Loucy (cell line): ENCODE measurements at regions not wholly inside any gene's neighbourhood (a gene's known extent, or its start where the extent isn't known, plus 50 kb on each side); places are given as distances from the start of the nearest gene placed in this dataset.

Experiments
- H2AFZ ChIP-seq: fragments of 200-600 bp; sonication (generic); 2 replicates; pipeline ENCODE4 v1.6.0; 2016; ENCODE audit warnings: antibody characterized with exemption, mild to moderate bottlenecking, low read length, moderate library complexity
- H3F3A ChIP-seq: fragments of 200-600 bp; 2 replicates; pipeline ENCODE4 v1.6.0; 2016; ENCODE audit warnings: antibody characterized with exemption, low read depth, mild to moderate bottlenecking
- H3K27me3 ChIP-seq: fragments of 200-600 bp; sonication (generic); 2 replicates; pipeline ENCODE4 v1.6.1; 2014; ENCODE audit warnings: low read length, mild to moderate bottlenecking; ENCODE audit not compliant: insufficient read depth, poor library complexity, severe bottlenecking
- H3K36me3 ChIP-seq: fragments of 200-600 bp; sonication (generic); 2 replicates; pipeline ENCODE4 v1.6.1; 2016; ENCODE audit warnings: low read length; ENCODE audit not compliant: insufficient read depth
- H3K4me1 ChIP-seq: fragments of 200-600 bp; sonication (generic); 2 replicates; pipeline ENCODE4 v1.5.1; 2014; ENCODE audit warnings: low read length, mild to moderate bottlenecking; ENCODE audit not compliant: insufficient read depth, poor library complexity, severe bottlenecking
- H3K4me2 ChIP-seq: fragments of 200-600 bp; sonication (generic); 2 replicates; pipeline ENCODE4 v1.6.0; 2014; ENCODE audit warnings: antibody characterized with exemption, low read length, low read depth, mild to moderate bottlenecking; ENCODE audit not compliant: poor library complexity, severe bottlenecking
- H3K4me3 ChIP-seq: fragments of 200-600 bp; sonication (generic); 2 replicates; pipeline ENCODE4 v1.5.1; 2014; ENCODE audit warnings: low read length, mild to moderate bottlenecking, mixed read lengths; ENCODE audit not compliant: poor library complexity, severe bottlenecking
- H3K79me2 ChIP-seq: fragments of 200-600 bp; sonication (generic); 2 replicates; pipeline ENCODE4 v1.6.1; 2014; ENCODE audit warnings: low read length; ENCODE audit not compliant: insufficient read depth
- H3K9ac ChIP-seq: fragments of 200-600 bp; sonication (generic); 2 replicates; pipeline ENCODE4 v1.6.0; 2014; ENCODE audit warnings: mild to moderate bottlenecking, low read depth, low read length, moderate library complexity; ENCODE audit not compliant: poor library complexity, severe bottlenecking
- H3K9me2 ChIP-seq: fragments of 200-600 bp; sonication (generic); replicated peaks from 2 replicates; pipeline ENCODE4 v1.6.1; 2016; ENCODE audit warnings: low read depth, low read length, mixed read lengths
- H3K9me3 ChIP-seq: fragments of 200-600 bp; sonication (generic); 2 replicates; pipeline ENCODE4 v1.6.1; 2014; ENCODE audit warnings: mild to moderate bottlenecking, antibody characterized with exemption, low read length, low read depth; ENCODE audit not compliant: insufficient read depth
- H4K20me1 ChIP-seq: fragments of 200-600 bp; sonication (generic); 2 replicates; pipeline ENCODE4 v1.6.0; 2014; ENCODE audit warnings: antibody characterized with exemption, low read length, mild to moderate bottlenecking; ENCODE audit not compliant: insufficient read depth, poor library complexity, severe bottlenecking
- CTCF ChIP-seq: fragments of 200-600 bp; sonication (generic); conservative IDR thresholded peaks from 2 replicates; pipeline ENCODE4 v1.5.1; 2014; ENCODE audit warnings: mild to moderate bottlenecking, antibody characterized with exemption, low read length
- EZH2phosphoT487 ChIP-seq: fragments of 200-600 bp; IDR thresholded peaks from 2 replicates; pipeline ENCODE4 v1.6.1; 2018; ENCODE audit warnings: antibody characterized with exemption, mild to moderate bottlenecking, moderate library complexity, borderline replicate concordance

- Histone ChIP-seq H4K20me1 (no peaks in the 10 kb centered on the region), H3K27me3 (no peaks in the 10 kb centered on the region), H3K9me2 (no peaks in the 10 kb centered on the region), H2AFZ (no peak overlapping the region), H3K79me2 (no peaks in the 10 kb centered on the region), H3K9ac (no peak overlapping the region), H3F3A (no peaks in the 10 kb centered on the region), H3K4me3 (no peak overlapping the region), H3K9me3 (no peaks in the 10 kb centered on the region), H3K4me2 (no peak overlapping the region), H3K36me3 (no peaks in the 10 kb centered on the region), H3K4me1 (no peaks in the 10 kb centered on the region)
- TF ChIP-seq EZH2phosphoT487 = no peak
- TF ChIP-seq CTCF = no peak
Observed at GRCh38 chr14:27245947-27246346, 648.1 kb upstream of the NOVA1 start.

- no peak for TF ChIP-seq CTCF
- TF ChIP-seq EZH2phosphoT487 = no peak
- H3K9ac ChIP-seq = no peak overlapping the region
- H4K20me1 ChIP-seq = no peaks in the 10 kb centered on the region
- H3K9me3 ChIP-seq = no peaks in the 10 kb centered on the region
- H3K79me2 ChIP-seq = no peaks in the 10 kb centered on the region
- no peaks in the 10 kb centered on the region for H3K4me1 ChIP-seq
- no peak overlapping the region for H3K4me3 ChIP-seq
- no peaks in the 10 kb centered on the region for H3F3A ChIP-seq
- no peaks in the 10 kb centered on the region for H3K27me3 ChIP-seq
- no peaks in the 10 kb centered on the region for H3K36me3 ChIP-seq
- H3K4me2 ChIP-seq = no peak overlapping the region
- no peak overlapping the region for H2AFZ ChIP-seq
- H3K9me2 ChIP-seq = no peaks in the 10 kb centered on the region
Observed at GRCh38 chr14:27253966-27254365, 656.1 kb upstream of the NOVA1 start.

- no peak overlapping the region for H2AFZ ChIP-seq
- no peaks in the 10 kb centered on the region for H3K79me2 ChIP-seq
- no peaks in the 10 kb centered on the region for H4K20me1 ChIP-seq
- no peaks in the 10 kb centered on the region for H3K36me3 ChIP-seq
- H3K9me3 ChIP-seq = 0 out of 2 replicates have a peak, but pooled peaks cover 3% of the 10 kb centered on the region
- H3K27me3 ChIP-seq = no peaks in the 10 kb centered on the region
- no peak for TF ChIP-seq CTCF
- no peak for TF ChIP-seq EZH2phosphoT487
- H3K4me3 ChIP-seq = no peak overlapping the region
- H3K4me2 ChIP-seq = no peak overlapping the region
- H3K9me2 ChIP-seq = no peaks in the 10 kb centered on the region
- no peaks in the 10 kb centered on the region for H3F3A ChIP-seq
- no peak overlapping the region for H3K9ac ChIP-seq
- no peaks in the 10 kb centered on the region for H3K4me1 ChIP-seq
Observed at GRCh38 chr14:27256805-27257204, 659.0 kb upstream of the NOVA1 start.
